Endothelial cell of umbilical vein (primary cell): ENCODE measurements at regions not wholly inside any gene's neighbourhood (a gene's known extent, or its start where the extent isn't known, plus 50 kb on each side); places are given as distances from the start of the nearest gene placed in this dataset.

Experiments
- BruUV-seq: library from RNA; stranded (reverse); fragments of 400-500 nt; replicated peaks from 2 replicates; lab custom pipeline; 2021; lab: Mats Ljungman, UMichigan
- CTCF ChIA-PET: fragments of 300-600, 350-600 bp; sonication (Branson Sonifier 250); formaldehyde crosslinking; loops from one replicate; lab custom pipeline; 2021; ENCODE audit warnings: antibody characterized with exemption, inconsistent platforms; lab: Charles Lee
- POLR2A ChIA-PET: fragments of 300-600, 350-600 bp; sonication (Branson Sonifier 250); formaldehyde crosslinking; loops from one replicate; lab custom pipeline; 2021; ENCODE audit warnings: antibody characterized with exemption, inconsistent platforms; lab: Charles Lee
- DNase-seq: peaks from one replicate; pipeline ENCODE4 v3.0.0-alpha.2; 2011; ENCODE audit warnings: low read depth, low spot score
- FAIRE-seq: peaks from 2 replicates; lab custom pipeline; 2011; peaks lifted over from hg19 to GRCh38; lab: Jason Lieb, UNC
- H2AFZ ChIP-seq: 2 replicates; pipeline ENCODE4 v1.6.0; 2012; ENCODE audit warnings: low read depth, low read length, control low read depth, inconsistent platforms
- H3K27ac ChIP-seq: 2 replicates; pipeline ENCODE4 v1.5.1; 2011; ENCODE audit warnings: low read depth, mild to moderate bottlenecking, control low read depth, low read length, moderate library complexity; ENCODE audit not compliant: insufficient read depth
- H3K27me3 ChIP-seq, 2 experiments: 2 replicates each; pipeline versions ENCODE4 v1.6.0 to v1.6.1; 2011; ENCODE audit warnings: low read length in 2 of 2, mixed read lengths in 1 of 2; ENCODE audit not compliant: control insufficient read depth in 2 of 2, insufficient read depth in 2 of 2
- H3K36me3 ChIP-seq, 2 experiments: 2 replicates in 1 of 2; 3 replicates in 1 of 2; pipeline ENCODE4 v1.5.1; 2011; ENCODE audit warnings: low read length in 2 of 2, mild to moderate bottlenecking in 1 of 2, moderate library complexity in 1 of 2; ENCODE audit not compliant: control insufficient read depth in 2 of 2, insufficient read depth in 2 of 2; ENCODE audit errors: extremely low read depth in 1 of 2
- H3K4me1 ChIP-seq: 3 replicates; pipeline ENCODE4 v1.5.1; 2011; ENCODE audit warnings: mild to moderate bottlenecking, low read length; ENCODE audit not compliant: control insufficient read depth, insufficient read depth; ENCODE audit errors: extremely low read depth
- H3K4me2 ChIP-seq: 2 replicates; pipeline ENCODE4 v1.6.1; 2011; ENCODE audit warnings: low read length, control low read depth, mixed read lengths; ENCODE audit not compliant: insufficient read depth
- H3K4me3 ChIP-seq, 3 experiments: fragments of 200-600 bp in 1 of 3; sonication (generic), shearing (Covaris generic) in 1 of 3; replicated peaks in 1 of 3; 2 replicates each; pipeline ENCODE4 v1.5.1; 2011 to 2016; ENCODE audit warnings: control low read depth in 3 of 3, low read length in 3 of 3, mild to moderate bottlenecking in 2 of 3, inconsistent platforms in 1 of 3, low read depth in 1 of 3, moderate library complexity in 1 of 3; ENCODE audit not compliant: insufficient read depth in 1 of 3
- H3K79me2 ChIP-seq: 2 replicates; pipeline ENCODE4 v1.6.0; 2012; ENCODE audit warnings: low read length, inconsistent platforms; ENCODE audit not compliant: control insufficient read depth, insufficient read depth
- H3K9ac ChIP-seq: replicated peaks from 2 replicates; pipeline ENCODE3; 2011; ENCODE audit warnings: low read length, control low read depth; ENCODE audit not compliant: insufficient read depth; ENCODE audit errors: extremely low read depth
- H3K9me1 ChIP-seq: replicated peaks from 3 replicates; pipeline ENCODE4 v1.6.0; 2011; ENCODE audit warnings: mild to moderate bottlenecking, low read length; ENCODE audit not compliant: control insufficient read depth, insufficient read depth; ENCODE audit errors: extremely low read depth
- H3K9me3 ChIP-seq: replicated peaks from 2 replicates; pipeline ENCODE4 v1.5.1; 2012; ENCODE audit warnings: low read length, inconsistent platforms; ENCODE audit not compliant: control insufficient read depth, insufficient read depth
- H4K20me1 ChIP-seq: replicated peaks from 2 replicates; pipeline ENCODE3; 2011; ENCODE audit warnings: mild to moderate bottlenecking, low read length; ENCODE audit not compliant: control insufficient read depth, insufficient read depth; ENCODE audit errors: extremely low read depth
- EZH2 ChIP-seq: IDR thresholded peaks from 2 replicates; pipeline ENCODE4 v1.6.1; 2012; ENCODE audit warnings: borderline replicate concordance, low read depth, mild to moderate bottlenecking, moderate library complexity, low read length, inconsistent platforms; ENCODE audit not compliant: severe bottlenecking
- FOS ChIP-seq: IDR thresholded peaks from 2 replicates; pipeline ENCODE4 v1.6.1; 2011; ENCODE audit warnings: mild to moderate bottlenecking, low read length, moderate library complexity, borderline replicate concordance; ENCODE audit not compliant: insufficient read depth
- GATA2 ChIP-seq: IDR thresholded peaks from 2 replicates; pipeline ENCODE4 v1.7.0; 2011; ENCODE audit warnings: low read depth, mild to moderate bottlenecking, moderate library complexity, mixed read lengths, low read length; ENCODE audit not compliant: insufficient read length, insufficient read depth
- JUN ChIP-seq: IDR thresholded peaks from 2 replicates; pipeline ENCODE4 v1.6.1; 2011; ENCODE audit warnings: borderline replicate concordance, low read depth; ENCODE audit not compliant: insufficient read length, insufficient read depth
- MAX ChIP-seq: IDR thresholded peaks from 2 replicates; pipeline ENCODE4 v1.6.1; 2011; ENCODE audit not compliant: insufficient read depth, insufficient read length
- MYC ChIP-seq: IDR thresholded peaks from one replicate; pipeline ENCODE4 v1.6.1; 2011; ENCODE audit warnings: mild to moderate bottlenecking, low read depth, low read length
- POLR2A ChIP-seq: IDR thresholded peaks from 2 replicates; pipeline ENCODE4 v1.6.1; 2012; ENCODE audit warnings: low read depth, mild to moderate bottlenecking, control low read depth, low read length
- POLR2AphosphoS5 ChIP-seq: IDR thresholded peaks from 2 replicates; pipeline ENCODE4 v1.6.1; 2012; ENCODE audit warnings: low read depth, mild to moderate bottlenecking, control low read depth, low read length, moderate library complexity; ENCODE audit not compliant: insufficient read depth
- dilution Hi-C: fragments of 300-500 bp; cut with MboI; formaldehyde crosslinking; loops from one replicate; pipeline ENCODE4 v1.15.0; 2019; ENCODE audit warnings: low sequenced_read_pairs; ENCODE audit not compliant: extremely low pct_ligation_motif_present
- intact Hi-C: fragments of 100-400 bp; cut with micrococcal nuclease; formaldehyde crosslinking; loops from one replicate; pipeline ENCODE4 v1.10.0; 2022
- TF ChIP-seq, protein P1 (sequence below), 2 donors: IDR thresholded peaks; 1 replicate in 1 of 2; 2 replicates in 1 of 2; pipeline ENCODE4 v1.5.1; 2011; ENCODE audit warnings: low read length in 2 of 2, mild to moderate bottlenecking in 2 of 2, moderate library complexity in 2 of 2, control low read depth in 1 of 2, inconsistent platforms in 1 of 2, low read depth in 1 of 2; ENCODE audit not compliant: insufficient read depth in 1 of 2; ENCODE audit errors: extremely low read depth in 1 of 2

- no peaks in the 10 kb centered on the region for H4K20me1 ChIP-seq
- H3K4me1 ChIP-seq: peaks cover 25% of the 10 kb centered on the region
- H3K9me1 ChIP-seq: no peaks in the 10 kb centered on the region
- H3K4me2 ChIP-seq: no peak overlapping the region
- H3K9me3 ChIP-seq: no peaks in the 10 kb centered on the region
- TF ChIP-seq, protein P1, sequence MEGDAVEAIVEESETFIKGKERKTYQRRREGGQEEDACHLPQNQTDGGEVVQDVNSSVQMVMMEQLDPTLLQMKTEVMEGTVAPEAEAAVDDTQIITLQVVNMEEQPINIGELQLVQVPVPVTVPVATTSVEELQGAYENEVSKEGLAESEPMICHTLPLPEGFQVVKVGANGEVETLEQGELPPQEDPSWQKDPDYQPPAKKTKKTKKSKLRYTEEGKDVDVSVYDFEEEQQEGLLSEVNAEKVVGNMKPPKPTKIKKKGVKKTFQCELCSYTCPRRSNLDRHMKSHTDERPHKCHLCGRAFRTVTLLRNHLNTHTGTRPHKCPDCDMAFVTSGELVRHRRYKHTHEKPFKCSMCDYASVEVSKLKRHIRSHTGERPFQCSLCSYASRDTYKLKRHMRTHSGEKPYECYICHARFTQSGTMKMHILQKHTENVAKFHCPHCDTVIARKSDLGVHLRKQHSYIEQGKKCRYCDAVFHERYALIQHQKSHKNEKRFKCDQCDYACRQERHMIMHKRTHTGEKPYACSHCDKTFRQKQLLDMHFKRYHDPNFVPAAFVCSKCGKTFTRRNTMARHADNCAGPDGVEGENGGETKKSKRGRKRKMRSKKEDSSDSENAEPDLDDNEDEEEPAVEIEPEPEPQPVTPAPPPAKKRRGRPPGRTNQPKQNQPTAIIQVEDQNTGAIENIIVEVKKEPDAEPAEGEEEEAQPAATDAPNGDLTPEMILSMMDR (IDR thresholded peaks at IDR 0.05; ENCODE audit: extremely low read depth in 1 of 2, insufficient read depth in 1 of 2, low read depth in 1 of 2, low read length in 2 of 2): no peak
- TF ChIP-seq JUN (no peak), POLR2A (no peak), EZH2 (no peak), GATA2 (no peak), MAX (no peak), FOS (no peak), POLR2AphosphoS5 (no peak), MYC (no peak)
- H3K36me3 ChIP-seq: no peaks in the 10 kb centered on the region
- ChIA-PET CTCF (no interaction called here), POLR2A (no interaction called here)
- no TSS peak for BruUV-seq
- dilution Hi-C loops: no loop called here
- no peaks in the 10 kb centered on the region for H3K27me3 ChIP-seq
- no peak overlapping the region for H3K4me3 ChIP-seq
- no peak overlapping the region for H3K27ac ChIP-seq
- no peaks in the 10 kb centered on the region for H3K79me2 ChIP-seq
- DNase-seq (no peak), FAIRE-seq (no peak)
- no peak overlapping the region for H3K9ac ChIP-seq
- H2AFZ ChIP-seq: peak overlapping the region; percentile 26
- intact Hi-C loops: loop anchor here (10.0 kb wide), 1 partner anchor 515 kb away; no protein-coding TSS in a partner anchor
These were observed 68.0 kb upstream of the NR3C2 start for GRCh38 chr4:148510211-148510610.
